Astrocyte of the hippocampus (primary cell): ENCODE measurements at regions not wholly inside any gene's neighbourhood (a gene's known extent, or its start where the extent isn't known, plus 50 kb on each side); places are given as distances from the start of the nearest gene placed in this dataset.
A peak's percentile ranks its signal among the peaks of the same experiment; 100 is the strongest.

Source experiments
- DNase-seq: peaks from one replicate; pipeline ENCODE4 v3.0.0; 2011; ENCODE audit warnings: low read depth, low spot score

- DNase-seq = peak; percentile 16
These were observed 235.0 kb upstream of the ZC3H12C start for GRCh38 chr11:109858152-109858551.

GRCh38 chr11:109859045-109859724 is 234.0 kb upstream of the ZC3H12C start:
- DNase-seq = peak; percentile 81

DNA sequence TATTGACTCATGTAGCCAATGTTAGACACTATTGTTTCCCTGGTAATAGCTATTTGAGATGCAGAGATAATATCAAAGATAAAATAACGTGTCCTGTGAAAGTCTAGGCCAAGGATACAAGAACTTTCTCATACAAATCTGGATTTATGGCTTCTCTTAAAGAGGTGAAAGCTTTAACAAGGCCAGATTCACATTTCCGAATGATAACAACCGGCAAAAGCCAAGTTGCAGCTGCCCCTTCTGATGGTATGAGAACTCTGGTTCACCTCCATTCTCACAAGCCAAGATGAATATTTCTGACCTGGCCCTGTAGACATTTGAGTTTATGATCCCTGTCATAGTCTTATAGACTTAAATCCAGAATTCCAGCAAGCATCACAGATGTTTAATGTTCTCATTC is 230.4 kb upstream of the ZC3H12C start:
- no peak for DNase-seq

DNA sequence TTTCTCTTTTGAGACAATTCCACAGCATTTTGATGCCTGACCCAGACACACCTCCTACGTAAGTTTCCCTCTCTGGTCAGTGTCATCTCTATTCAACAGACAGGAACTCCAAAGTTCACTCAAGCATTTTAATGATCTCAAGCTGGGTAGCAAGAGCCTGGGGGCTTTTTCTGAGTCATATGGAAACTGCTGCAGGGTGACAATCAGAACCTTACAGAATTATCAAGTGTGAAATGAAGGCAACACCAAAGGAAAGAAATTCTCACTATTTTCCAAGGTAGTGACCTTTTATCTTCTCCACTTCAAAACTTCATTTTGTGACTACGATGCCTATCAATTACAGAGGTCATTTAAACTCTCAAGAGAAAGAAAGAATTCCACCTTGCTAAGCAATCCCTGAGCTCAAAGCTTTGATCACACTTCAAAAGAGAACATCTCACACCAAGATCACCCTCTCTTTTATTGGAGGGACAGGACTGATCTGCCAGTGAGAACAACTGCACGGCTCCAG is 229.0 kb upstream of the ZC3H12C start:
- DNase-seq = peak; percentile 20

DNA sequence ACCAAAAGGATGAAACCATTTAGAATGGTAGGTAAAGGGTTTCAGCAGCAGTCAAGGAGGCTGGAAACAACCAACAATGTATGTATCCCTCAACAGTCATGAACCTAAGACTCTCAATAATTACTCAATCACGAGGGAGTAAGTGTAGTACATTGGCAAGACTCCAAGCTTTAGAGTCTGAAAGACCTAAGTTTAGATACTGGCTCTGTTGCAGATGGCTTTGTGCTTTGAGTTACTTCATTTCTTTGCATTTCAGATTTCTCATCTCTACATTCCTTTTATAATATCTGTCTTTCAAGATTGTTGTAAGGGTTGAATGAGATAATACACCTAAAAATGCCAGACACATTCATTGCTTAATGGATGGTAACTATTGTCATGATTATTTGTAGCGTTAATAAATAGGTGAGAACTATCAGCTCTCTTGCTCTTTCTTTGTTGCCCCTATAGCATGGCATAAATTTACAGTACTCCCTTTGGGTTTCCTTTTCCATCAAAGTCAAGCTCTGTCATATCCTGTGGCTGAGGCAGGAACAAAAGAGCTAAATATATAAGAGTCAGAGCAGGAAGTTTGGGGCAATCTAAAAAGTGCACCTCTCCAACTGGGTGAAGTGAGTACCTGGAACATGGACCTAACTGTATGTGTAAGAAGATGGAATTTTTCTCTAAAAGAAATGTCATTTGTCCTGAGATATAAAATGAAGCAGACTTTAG is 228.2 kb upstream of the ZC3H12C start:
- no peak for DNase-seq

DNA sequence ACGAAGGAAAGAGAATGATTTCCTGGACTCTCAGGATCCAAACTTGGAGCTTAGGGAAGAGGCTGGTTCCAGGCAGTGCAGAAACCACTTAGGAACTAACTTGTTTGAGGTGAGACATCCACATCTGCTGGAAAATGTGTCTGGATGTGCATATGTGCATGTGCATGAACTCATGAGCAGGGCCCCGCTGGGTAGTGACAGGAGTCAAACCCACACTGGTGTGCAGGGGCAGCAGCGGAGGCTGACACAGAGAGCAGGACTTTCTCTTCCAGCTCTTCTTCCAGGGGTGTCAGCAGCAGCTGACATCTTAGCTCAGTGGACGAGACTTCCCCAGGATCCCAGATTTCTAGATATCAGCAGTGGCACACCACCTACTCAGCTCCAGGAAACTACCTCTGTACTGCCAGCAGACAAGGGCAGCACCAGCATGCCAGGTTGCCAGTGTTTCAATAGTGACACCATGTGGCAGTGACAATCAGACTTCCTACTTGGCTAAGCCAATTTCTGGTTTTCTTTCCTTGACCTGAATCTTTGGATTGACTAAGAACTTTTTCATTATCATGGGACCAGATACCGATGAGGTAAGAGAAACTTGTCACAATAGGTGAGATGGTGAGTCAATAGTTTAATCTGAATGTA is 227.5 kb upstream of the ZC3H12C start:
- DNase-seq = peak; percentile 18

DNA sequence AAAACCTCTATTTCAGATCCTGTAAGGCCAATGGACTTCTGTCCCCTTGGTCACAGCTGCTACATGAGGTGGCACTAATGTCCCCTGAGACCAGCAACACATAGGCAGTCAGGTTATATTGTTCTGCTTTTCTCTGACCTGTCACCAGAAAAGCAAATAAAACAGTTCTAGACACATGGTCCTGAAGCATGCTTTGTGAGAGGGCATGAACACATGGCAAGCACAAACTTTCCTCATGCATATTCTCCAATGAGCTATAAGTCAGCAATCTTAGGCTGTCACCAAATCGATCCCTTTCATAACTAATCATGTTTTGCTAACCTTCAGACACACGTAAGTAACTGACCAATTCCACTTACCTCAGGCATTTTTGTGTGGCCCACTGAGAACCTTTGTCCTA is 225.4 kb upstream of the ZC3H12C start:
- no peak for DNase-seq

- no peak for DNase-seq
These were observed 223.7 kb upstream of the ZC3H12C start for GRCh38 chr11:109869536-109869935.

DNA sequence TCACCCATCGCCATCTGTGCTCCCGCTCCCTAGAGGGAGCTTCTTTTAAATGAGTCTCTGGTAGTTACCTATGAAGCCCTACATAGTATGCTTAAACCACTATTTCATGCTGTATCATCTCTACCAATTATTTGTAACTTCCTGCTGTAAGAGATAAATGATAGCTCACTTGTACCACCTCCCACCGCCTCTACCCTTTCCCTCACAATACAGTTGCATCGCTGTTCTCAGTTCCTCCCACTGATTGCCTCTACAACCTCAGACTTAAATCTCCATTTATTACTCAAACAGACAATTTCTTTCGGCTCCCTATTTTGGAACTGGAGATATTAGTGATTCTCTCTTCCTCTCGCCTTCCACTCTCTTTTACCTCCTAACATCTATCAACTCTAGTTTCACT is 222.9 kb upstream of the ZC3H12C start:
- DNase-seq = no peak

GRCh38 chr11:109877043-109877442 is 216.1 kb upstream of the ZC3H12C start:
- DNase-seq = no peak

DNA sequence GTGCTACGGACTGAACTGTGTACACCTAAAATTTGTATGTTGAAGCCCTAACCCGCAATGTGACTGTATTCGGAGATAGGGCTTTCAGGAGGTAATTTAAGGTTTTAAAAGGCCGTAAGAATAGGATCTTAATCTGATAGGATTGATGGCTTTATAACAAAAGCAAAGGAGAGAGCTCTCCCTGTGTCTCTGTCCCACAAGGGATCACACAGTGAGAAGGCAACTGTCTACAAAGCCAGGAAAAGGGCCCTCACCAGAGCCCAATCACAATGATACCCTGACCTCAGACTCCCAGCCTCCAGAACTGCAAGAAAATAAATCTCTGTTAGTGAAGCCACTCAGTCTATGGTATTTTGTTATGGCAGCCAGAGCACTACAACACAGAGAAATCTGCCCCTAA is 208.7 kb upstream of the ZC3H12C start:
- no peak for DNase-seq

- no peak for DNase-seq
These were observed 208.2 kb upstream of the ZC3H12C start for GRCh38 chr11:109885006-109885405.

DNA sequence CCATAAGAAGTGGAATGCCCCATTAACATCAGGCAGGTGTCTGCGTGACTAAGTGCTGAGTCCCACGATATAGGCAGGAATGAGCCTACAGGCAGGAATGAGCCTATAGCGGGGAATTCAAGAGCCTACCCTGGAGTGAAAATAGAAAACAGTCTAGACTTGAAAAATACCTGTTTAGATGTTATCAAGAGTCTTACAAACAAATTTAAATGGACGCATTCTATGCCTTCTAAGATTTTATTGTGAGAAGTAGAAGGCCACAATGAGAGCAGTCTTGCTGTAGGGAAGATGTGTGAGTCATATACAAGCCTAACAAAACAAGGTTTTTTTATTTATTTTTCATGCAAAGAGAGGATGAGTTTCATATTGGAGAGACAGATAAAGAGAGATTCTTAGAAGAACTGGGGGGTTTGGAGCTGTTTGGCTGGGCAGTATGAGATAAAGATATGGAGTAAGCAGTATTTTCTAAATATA is 200.8 kb upstream of the ZC3H12C start:
- DNase-seq = no peak

GRCh38 chr11:109894242-109894641 is 198.9 kb upstream of the ZC3H12C start:
- DNase-seq = no peak

DNA sequence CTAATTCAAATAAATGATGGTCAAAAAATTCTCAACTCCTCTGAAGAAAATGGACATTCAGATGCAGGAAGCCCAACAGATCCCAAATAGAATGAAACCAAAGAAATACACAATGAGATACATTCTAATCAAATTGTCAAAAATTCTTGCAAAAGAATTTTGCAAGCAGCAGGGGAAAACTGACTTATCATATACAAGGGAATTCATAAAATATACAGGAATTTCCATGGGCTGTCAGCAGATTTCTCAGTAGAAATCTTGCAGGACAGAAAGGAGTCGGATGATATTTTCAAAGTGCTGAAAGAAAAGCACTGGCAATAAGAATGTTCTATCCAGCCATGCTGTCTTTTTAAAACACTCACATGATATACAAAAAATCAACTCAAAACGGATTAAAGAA is 194.6 kb upstream of the ZC3H12C start:
- DNase-seq = no peak

GRCh38 chr11:109902764-109903433 is 190.3 kb upstream of the ZC3H12C start:
- no peak for DNase-seq

GRCh38 chr11:109911488-109911887 is 181.7 kb upstream of the ZC3H12C start:
- no peak for DNase-seq

- DNase-seq = no peak
These were observed 179.2 kb upstream of the ZC3H12C start for GRCh38 chr11:109914038-109914437.

GRCh38 chr11:109914809-109915653 is 178.2 kb upstream of the ZC3H12C start:
- no peak for DNase-seq

DNA sequence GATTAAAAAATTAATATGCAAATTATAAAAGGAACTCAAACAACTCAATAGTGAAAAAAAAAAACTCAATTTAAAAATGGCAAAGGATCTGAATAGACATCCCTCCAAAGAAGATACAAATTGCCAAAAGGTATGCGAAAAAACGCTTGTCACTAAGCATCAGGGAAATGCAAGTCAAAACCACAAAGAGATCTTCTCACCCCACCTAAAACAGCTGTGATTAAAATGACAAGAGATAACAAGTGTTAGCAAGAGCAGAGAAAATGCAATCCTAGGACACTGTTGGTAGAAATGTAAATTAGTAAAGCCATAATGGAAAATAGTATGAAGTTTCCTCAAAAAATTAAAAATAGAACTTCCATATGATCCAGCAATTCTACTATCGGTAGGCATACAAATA is 166.3 kb upstream of the ZC3H12C start:
- DNase-seq = no peak

- no peak for DNase-seq
These were observed 163.9 kb upstream of the ZC3H12C start for GRCh38 chr11:109929308-109929707.
